ENCODE measurements at regions not wholly inside any gene's neighbourhood (a gene's known extent, or its start where the extent isn't known, plus 50 kb on each side); places are given as distances from the start of the nearest gene placed in this dataset.
A peak's percentile ranks its signal among the peaks of the same experiment; 100 is the strongest.

- Histone ChIP-seq H3K4ac (replicated peaks; ENCODE audit: insufficient read length, low read depth, low read length) (no peak overlapping the region), H3K36me3 (ENCODE audit: control insufficient read depth in 2 of 4, insufficient read depth in 4 of 4, low read length in 3 of 4) (no peaks in the 10 kb centered on the region), H2BK12ac (ENCODE audit: low read depth, low read length) (no peak overlapping the region), H4K20me1 (replicated peaks in 1 of 2; ENCODE audit: control insufficient read depth in 1 of 2, insufficient read depth in 2 of 2, low read length in 2 of 2) (no peaks in the 10 kb centered on the region), H2BK15ac (ENCODE audit: low read length) (no peak overlapping the region), H3K9me3 (ENCODE audit: insufficient read depth in 2 of 2, low read depth in 1 of 2, low read length in 1 of 2) (no peaks in the 10 kb centered on the region), H2BK5ac (ENCODE audit: low read depth, low read length) (no peak overlapping the region), H3K4me3 (ENCODE audit: extremely low read depth in 1 of 4, insufficient read depth in 2 of 4, low read depth in 3 of 4, low read length in 4 of 4) (no peak overlapping the region), H3K27me3 (replicated peaks in 1 of 4; ENCODE audit: control insufficient read depth in 3 of 4, extremely low read depth in 1 of 4, insufficient read depth in 3 of 4, low read length in 3 of 4) (no peaks in the 10 kb centered on the region), H3K23me2 (ENCODE audit: low read depth, low read length) (no peaks in the 10 kb centered on the region), H3K4me1 (replicated peaks in 1 of 4; ENCODE audit: control insufficient read depth in 3 of 4, insufficient read depth in 4 of 4, low read length in 3 of 4) (peaks cover 0 to 8% (median 0%) of the 10 kb centered on the region in 4 experiments; a peak in 3 of 7 replicates), H2AK5ac (ENCODE audit: low read depth, low read length) (no peak overlapping the region), H3K4me2 (ENCODE audit: insufficient read depth in 1 of 2, low read depth in 2 of 2, low read length in 2 of 2) (no peak overlapping the region), H3K79me2 (ENCODE audit: control insufficient read depth in 1 of 2, insufficient read depth in 2 of 2, low read length in 2 of 2) (no peaks in the 10 kb centered on the region), H4K91ac (replicated peaks; ENCODE audit: insufficient read length, low read length) (no peak overlapping the region), H4K8ac (ENCODE audit: extremely low read depth, insufficient read depth, low read length) (no peak overlapping the region), H3K23ac (ENCODE audit: insufficient read length) (no peak overlapping the region), H2BK20ac (ENCODE audit: low read length) (no peak overlapping the region), H3K18ac (ENCODE audit: extremely low read depth, low read length) (no peak overlapping the region), H3K27ac (ENCODE audit: low read depth, low read length) (no peak overlapping the region), H4K5ac (ENCODE audit: insufficient read length, low read depth, low read length) (no peak overlapping the region), H3K9ac (replicated peaks in 1 of 4; ENCODE audit: extremely low read depth in 1 of 4, low read depth in 3 of 4, low read length in 3 of 4) (no peak overlapping the region), H3K56ac (replicated peaks; ENCODE audit: insufficient read length, low read depth, low read length) (no peak overlapping the region), H2AFZ (ENCODE audit: low read length) (no peak overlapping the region), H2BK120ac (replicated peaks; ENCODE audit: low read depth, low read length) (no peak overlapping the region), H3K14ac (ENCODE audit: insufficient read length) (no peak overlapping the region), H3K79me1 (ENCODE audit: low read depth, low read length) (no peaks in the 10 kb centered on the region)
- DNase-seq (ENCODE audit: low read depth in 1 of 2, low spot score in 2 of 2) (no peak), FAIRE-seq (no peak)
- WGBS, 2 experiments (ENCODE audit: extremely low coverage in 1 of 2, insufficient coverage in 1 of 2, insufficient read length in 1 of 2, insufficient replicate concordance in 2 of 2, low coverage in 1 of 2, low lambda C conversion rate in 2 of 2, missing lambda C conversion rate in 1 of 2): 88% methylated on average over 5 of the region's 5 CpGs; no CpG with 5 or more reads in 1 of the 2 experiments
- ChIA-PET CTCF (ENCODE audit: partially characterized antibody) (interaction anchor here (0.6 to 15.5 kb wide), 15 partner anchors 9 to 293 kb away, joined by 3 to 205 read pairs (median 4); no protein-coding TSS in a partner anchor), POLR2A (ENCODE audit: partially characterized antibody) (no interaction called here)
- TF ChIP-seq NANOG (IDR thresholded peaks at IDR 0.05; ENCODE audit: insufficient read depth, low read depth, low read length, poor library complexity, severe bottlenecking) (no peak), POLR2A (IDR thresholded peaks at IDR 0.05; ENCODE audit: control extremely low read depth in 1 of 2, low read depth in 2 of 2, low read length in 2 of 2) (no peak), TCF12 (IDR thresholded peaks at IDR 0.05; ENCODE audit: low read depth, low read length) (no peak), PHF8 (conservative IDR thresholded peaks at IDR 0.05; ENCODE audit: low read depth, low read length) (no peak), CBX8 (IDR thresholded peaks at IDR 0.05; ENCODE audit: borderline replicate concordance, low read depth, low read length) (no peak), MAX (IDR thresholded peaks at IDR 0.05) (no peak), SP1 (IDR thresholded peaks at IDR 0.05; ENCODE audit: low read depth, low read length) (no peak), KDM5A (IDR thresholded peaks at IDR 0.05; ENCODE audit: low read length) (no peak), KDM4A (IDR thresholded peaks at IDR 0.05; ENCODE audit: low read depth, low read length, severe bottlenecking) (no peak), SP2 (IDR thresholded peaks at IDR 0.05; ENCODE audit: low read length) (no peak), CTCF (IDR thresholded peaks at IDR 0.05; ENCODE audit: control extremely low read depth in 1 of 3, insufficient read depth in 1 of 3, low read depth in 1 of 3, low read length in 3 of 3) (peak in 1 of 3 experiments; percentile 28; a peak in 2 of 4 replicates)
Observed at GRCh38 chr3:141421639-141422319, 53.5 kb downstream of the ZBTB38 start.
